IPS-NIHi7 (cell line): ENCODE measurements at regions not wholly inside any gene's neighbourhood (a gene's known extent, or its start where the extent isn't known, plus 50 kb on each side); places are given as distances from the start of the nearest gene placed in this dataset.

ENCODE experiments used
- DNase-seq: peaks from one replicate; pipeline ENCODE4 v3.0.0; 2012; ENCODE audit warnings: mixed read lengths; ENCODE audit errors: extremely low spot score

- DNase-seq = no peak
These were observed 502.3 kb upstream of the ZMIZ1 start for GRCh38 chr10:78566284-78567111.

- DNase-seq = no peak
These were observed 500.9 kb upstream of the ZMIZ1 start for GRCh38 chr10:78567680-78568455.

GRCh38 chr10:78568620-78569019 lies 500.1 kb upstream of the ZMIZ1 start:
- DNase-seq = no peak

- DNase-seq = no peak
These were observed 498.0 kb upstream of the ZMIZ1 start for GRCh38 chr10:78570633-78571235.

- DNase-seq = no peak
These were observed 497.5 kb upstream of the ZMIZ1 start for GRCh38 chr10:78571286-78571685.

- no peak for DNase-seq
These were observed 496.9 kb upstream of the ZMIZ1 start for GRCh38 chr10:78571891-78572290.

GRCh38 chr10:78572565-78572964 lies 496.2 kb upstream of the ZMIZ1 start:
- no peak for DNase-seq

- DNase-seq = no peak
These were observed 494.2 kb upstream of the ZMIZ1 start for GRCh38 chr10:78574547-78574946.

GRCh38 chr10:78575400-78575799 lies 493.4 kb upstream of the ZMIZ1 start:
- no peak for DNase-seq

- no peak for DNase-seq
These were observed 492.5 kb upstream of the ZMIZ1 start for GRCh38 chr10:78576276-78576675.

GRCh38 chr10:78577712-78578111 lies 491.1 kb upstream of the ZMIZ1 start:
- DNase-seq = no peak

- DNase-seq = no peak
These were observed 489.8 kb upstream of the ZMIZ1 start for GRCh38 chr10:78578929-78579328.

- DNase-seq = no peak
These were observed 489.2 kb upstream of the ZMIZ1 start for GRCh38 chr10:78579576-78579975.

- no peak for DNase-seq
These were observed 488.8 kb upstream of the ZMIZ1 start for GRCh38 chr10:78579995-78580394.

GRCh38 chr10:78581133-78581694 lies 487.6 kb upstream of the ZMIZ1 start:
- no peak for DNase-seq

- no peak for DNase-seq
These were observed 486.2 kb upstream of the ZMIZ1 start for GRCh38 chr10:78582540-78582939.

- DNase-seq = no peak
These were observed 484.5 kb upstream of the ZMIZ1 start for GRCh38 chr10:78584266-78584665.

- DNase-seq = no peak
These were observed 484.1 kb upstream of the ZMIZ1 start for GRCh38 chr10:78584681-78585080.

GRCh38 chr10:78585952-78586351 lies 482.8 kb upstream of the ZMIZ1 start:
- no peak for DNase-seq

- DNase-seq = no peak
These were observed 480.5 kb upstream of the ZMIZ1 start for GRCh38 chr10:78588194-78588811.

- DNase-seq = no peak
These were observed 479.1 kb upstream of the ZMIZ1 start for GRCh38 chr10:78589687-78590086.

GRCh38 chr10:78591066-78591465 lies 477.7 kb upstream of the ZMIZ1 start:
- DNase-seq = no peak
